GM12864 (cell line): ENCODE measurements at regions not wholly inside any gene's neighbourhood (a gene's known extent, or its start where the extent isn't known, plus 50 kb on each side); places are given as distances from the start of the nearest gene placed in this dataset.

Experiments used
- DNase-seq: peaks from one replicate; pipeline ENCODE4 v3.0.0-alpha.2; 2011; ENCODE audit warnings: low read depth
- H3K4me3 ChIP-seq: 2 replicates; pipeline ENCODE4 v1.5.1; 2011; ENCODE audit warnings: mild to moderate bottlenecking, low read depth, low read length, control low read depth
- TF ChIP-seq, protein P1 (sequence below): IDR thresholded peaks from 2 replicates; pipeline ENCODE4 v1.5.1; 2011; ENCODE audit warnings: low read depth, mild to moderate bottlenecking, moderate library complexity, low read length, control low read depth, inconsistent platforms; ENCODE audit errors: missing control alignments

- TF ChIP-seq, protein P1, sequence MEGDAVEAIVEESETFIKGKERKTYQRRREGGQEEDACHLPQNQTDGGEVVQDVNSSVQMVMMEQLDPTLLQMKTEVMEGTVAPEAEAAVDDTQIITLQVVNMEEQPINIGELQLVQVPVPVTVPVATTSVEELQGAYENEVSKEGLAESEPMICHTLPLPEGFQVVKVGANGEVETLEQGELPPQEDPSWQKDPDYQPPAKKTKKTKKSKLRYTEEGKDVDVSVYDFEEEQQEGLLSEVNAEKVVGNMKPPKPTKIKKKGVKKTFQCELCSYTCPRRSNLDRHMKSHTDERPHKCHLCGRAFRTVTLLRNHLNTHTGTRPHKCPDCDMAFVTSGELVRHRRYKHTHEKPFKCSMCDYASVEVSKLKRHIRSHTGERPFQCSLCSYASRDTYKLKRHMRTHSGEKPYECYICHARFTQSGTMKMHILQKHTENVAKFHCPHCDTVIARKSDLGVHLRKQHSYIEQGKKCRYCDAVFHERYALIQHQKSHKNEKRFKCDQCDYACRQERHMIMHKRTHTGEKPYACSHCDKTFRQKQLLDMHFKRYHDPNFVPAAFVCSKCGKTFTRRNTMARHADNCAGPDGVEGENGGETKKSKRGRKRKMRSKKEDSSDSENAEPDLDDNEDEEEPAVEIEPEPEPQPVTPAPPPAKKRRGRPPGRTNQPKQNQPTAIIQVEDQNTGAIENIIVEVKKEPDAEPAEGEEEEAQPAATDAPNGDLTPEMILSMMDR, result no peak
- H3K4me3 ChIP-seq, result no peak overlapping the region
- DNase-seq, result no peak
Observed at GRCh38 chr15:46366360-46367007, 731.7 kb downstream of the SQOR start.

DNA sequence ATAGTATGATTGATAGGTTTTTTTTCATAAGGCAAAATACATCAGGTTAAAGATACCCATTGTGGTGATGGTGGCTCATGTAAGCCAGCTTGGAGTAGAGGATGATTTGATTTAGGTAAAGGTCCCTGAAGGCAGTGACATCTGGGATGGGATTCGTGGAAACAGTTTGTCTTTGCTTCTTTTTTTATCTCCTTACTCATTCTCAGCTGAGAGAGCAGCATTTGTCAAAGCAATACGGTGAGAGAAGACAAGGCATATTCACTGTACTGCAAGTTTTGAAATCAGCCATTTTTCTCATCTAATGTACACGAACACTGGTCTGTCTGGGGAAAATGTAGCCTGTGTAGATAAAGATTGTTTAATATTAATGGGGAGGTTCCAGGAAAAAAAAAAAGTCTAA lies 749.1 kb downstream of the SQOR start:
- no peak for DNase-seq
- no peak overlapping the region for H3K4me3 ChIP-seq
- TF ChIP-seq, protein P1, result no peak

- no peak for DNase-seq
- no peak overlapping the region for H3K4me3 ChIP-seq
- TF ChIP-seq, protein P1, result no peak
Observed at GRCh38 chr15:46386356-46386755, 751.5 kb downstream of the SQOR start.

GRCh38 chr15:46389739-46390138 lies 754.9 kb downstream of the SQOR start:
- DNase-seq, result no peak
- no peak overlapping the region for H3K4me3 ChIP-seq
- TF ChIP-seq, protein P1, result no peak

DNA sequence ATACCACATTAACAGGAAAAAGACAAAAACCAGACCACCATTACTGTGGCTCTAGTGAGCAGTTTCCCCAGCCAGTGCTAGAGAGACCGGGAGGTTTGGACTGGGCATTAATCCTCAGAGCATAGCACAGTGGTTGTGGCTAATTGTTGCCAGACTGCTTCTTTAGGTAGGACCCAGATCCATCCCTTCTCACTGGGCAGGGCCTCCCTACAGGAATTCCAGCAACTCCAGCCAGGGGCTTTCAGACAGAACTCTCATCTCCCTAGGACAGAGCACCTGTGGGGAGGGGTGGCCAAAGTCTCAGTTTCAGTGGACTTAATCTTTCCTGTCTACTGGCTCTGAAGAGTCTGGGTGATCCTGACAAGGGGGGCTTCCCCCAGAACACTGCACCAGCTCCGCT lies 759.6 kb downstream of the SQOR start:
- no peak overlapping the region for H3K4me3 ChIP-seq
- TF ChIP-seq, protein P1, result no peak
- no peak for DNase-seq

DNA sequence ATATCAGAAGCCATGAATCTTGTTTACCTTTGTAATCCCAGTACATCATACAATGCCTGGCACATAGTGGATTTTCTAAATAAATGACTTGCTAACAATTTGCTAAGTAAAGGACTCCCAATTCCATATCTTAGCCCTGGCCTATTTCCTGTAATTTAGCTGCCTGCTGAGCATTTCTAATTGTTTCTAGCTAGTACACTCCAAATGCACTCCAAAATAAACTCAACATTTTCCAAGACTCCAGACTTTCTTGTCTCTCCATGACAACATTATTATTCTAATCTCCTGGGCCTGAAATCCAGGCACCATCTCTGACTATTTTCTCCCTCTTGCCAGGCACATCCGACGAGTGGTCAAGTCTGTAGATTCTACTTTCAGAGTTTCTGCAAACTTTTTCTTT lies 773.5 kb downstream of the SQOR start:
- H3K4me3 ChIP-seq, result no peak overlapping the region
- no peak for DNase-seq
- TF ChIP-seq, protein P1, result no peak

- DNase-seq, result no peak
- TF ChIP-seq, protein P1, result no peak
- no peak overlapping the region for H3K4me3 ChIP-seq
Observed at GRCh38 chr15:46409841-46410301, 775.0 kb downstream of the SQOR start.
